Fibroblast of lung (primary cell): ENCODE measurements at regions not wholly inside any gene's neighbourhood (a gene's known extent, or its start where the extent isn't known, plus 50 kb on each side); places are given as distances from the start of the nearest gene placed in this dataset.

Experiments used
- DNase-seq, 2 donors: peaks; one replicate each; pipeline versions ENCODE4 v3.0.0 to v3.0.0-alpha.2; 2010; ENCODE audit warnings: low read depth in 2 of 2
- H2AFZ ChIP-seq: 2 replicates; pipeline ENCODE4 v1.5.1; 2012; ENCODE audit warnings: low read length, control low read depth, inconsistent platforms
- H3K27ac ChIP-seq: 2 replicates; pipeline ENCODE4 v1.5.1; 2011; ENCODE audit warnings: low read length, control low read depth; ENCODE audit not compliant: insufficient read depth
- H3K27me3 ChIP-seq: 2 replicates; pipeline ENCODE4 v1.5.1; 2011; ENCODE audit warnings: mild to moderate bottlenecking, low read length; ENCODE audit not compliant: control insufficient read depth, insufficient read depth
- H3K36me3 ChIP-seq: 2 replicates; pipeline ENCODE4 v1.5.1; 2011; ENCODE audit warnings: low read length; ENCODE audit not compliant: control insufficient read depth, insufficient read depth
- H3K4me1 ChIP-seq: 2 replicates; pipeline ENCODE4 v1.5.1; 2011; ENCODE audit warnings: low read length; ENCODE audit not compliant: control insufficient read depth, insufficient read depth; ENCODE audit errors: extremely low read depth
- H3K4me2 ChIP-seq: 2 replicates; pipeline ENCODE4 v1.5.1; 2011; ENCODE audit warnings: low read length, control low read depth; ENCODE audit not compliant: insufficient read depth; ENCODE audit errors: extremely low read depth
- H3K4me3 ChIP-seq, 4 experiments: fragments of 200-600 bp in 1 of 4; sonication (generic) in 1 of 4; replicated peaks in 1 of 4; 2 replicates each; pipeline ENCODE4 v1.5.1; 2011 to 2016; ENCODE audit warnings: low read length in 4 of 4, low read depth in 3 of 4, mild to moderate bottlenecking in 3 of 4, control low read depth in 2 of 4, inconsistent platforms in 1 of 4, mixed read lengths in 1 of 4; ENCODE audit not compliant: insufficient read depth in 1 of 4; ENCODE audit errors: control extremely low read depth in 1 of 4
- H3K79me2 ChIP-seq: 2 replicates; pipeline ENCODE4 v1.5.1; 2012; ENCODE audit warnings: mild to moderate bottlenecking, low read length, inconsistent platforms; ENCODE audit not compliant: control insufficient read depth, insufficient read depth
- H3K9ac ChIP-seq: 2 replicates; pipeline ENCODE4 v1.5.1; 2011; ENCODE audit warnings: mild to moderate bottlenecking, low read length, control low read depth; ENCODE audit not compliant: insufficient read depth
- H3K9me3 ChIP-seq: 2 replicates; pipeline ENCODE4 v1.5.1; 2012; ENCODE audit warnings: low read depth, low read length; ENCODE audit not compliant: control insufficient read depth, insufficient read depth
- H4K20me1 ChIP-seq: 2 replicates; pipeline ENCODE4 v1.5.1; 2011; ENCODE audit warnings: low read length; ENCODE audit not compliant: control insufficient read depth, insufficient read depth; ENCODE audit errors: extremely low read depth
- CTCF ChIP-seq, 2 donors: IDR thresholded peaks in 1 of 2; conservative IDR thresholded peaks in 1 of 2; 1 replicate in 1 of 2; 2 replicates in 1 of 2; pipeline ENCODE4 v1.5.1; 2011 to 2012; ENCODE audit warnings: low read length in 2 of 2, control low read depth in 1 of 2, inconsistent platforms in 1 of 2, low read depth in 1 of 2, mild to moderate bottlenecking in 1 of 2
- EZH2 ChIP-seq: IDR thresholded peaks from 2 replicates; pipeline ENCODE4 v1.5.1; 2012; ENCODE audit warnings: low read length, control low read depth, mild to moderate bottlenecking; ENCODE audit errors: missing control alignments

GRCh38 chr3:72555714-72556113 lies 292.5 kb downstream of the SHQ1 start:
- Histone ChIP-seq H3K36me3 (no peaks in the 10 kb centered on the region), H3K27me3 (no peaks in the 10 kb centered on the region), H2AFZ (no peak overlapping the region), H3K4me3 (no peak overlapping the region), H3K27ac (no peak overlapping the region), H3K4me1 (no peaks in the 10 kb centered on the region), H3K9ac (no peak overlapping the region), H3K4me2 (no peak overlapping the region), H4K20me1 (no peaks in the 10 kb centered on the region), H3K79me2 (no peaks in the 10 kb centered on the region), H3K9me3 (no peaks in the 10 kb centered on the region)
- no peak for DNase-seq
- TF ChIP-seq EZH2 (no peak), CTCF (conservative IDR thresholded peaks at IDR 0.05 in 1 of 2, IDR thresholded peaks at IDR 0.05 in 1 of 2; ENCODE audit: low read depth in 1 of 2, low read length in 2 of 2) (no peak)

- TF ChIP-seq EZH2 (no peak), CTCF (conservative IDR thresholded peaks at IDR 0.05 in 1 of 2, IDR thresholded peaks at IDR 0.05 in 1 of 2; ENCODE audit: low read depth in 1 of 2, low read length in 2 of 2) (no peak)
- no peak overlapping the region for H3K9ac ChIP-seq
- H3K4me2 ChIP-seq: no peak overlapping the region
- H4K20me1 ChIP-seq: no peaks in the 10 kb centered on the region
- DNase-seq: no peak
- H3K79me2 ChIP-seq: no peaks in the 10 kb centered on the region
- H3K4me1 ChIP-seq: no peaks in the 10 kb centered on the region
- H3K4me3 ChIP-seq: no peak overlapping the region
- no peaks in the 10 kb centered on the region for H3K36me3 ChIP-seq
- no peaks in the 10 kb centered on the region for H3K27me3 ChIP-seq
- H2AFZ ChIP-seq: no peak overlapping the region
- H3K9me3 ChIP-seq: no peaks in the 10 kb centered on the region
- H3K27ac ChIP-seq: no peak overlapping the region
Measured at GRCh38 chr3:72554689-72555088, 293.6 kb downstream of the SHQ1 start.

- Histone ChIP-seq H2AFZ (no peak overlapping the region), H3K9me3 (no peaks in the 10 kb centered on the region), H3K9ac (no peak overlapping the region), H4K20me1 (no peaks in the 10 kb centered on the region), H3K27me3 (no peaks in the 10 kb centered on the region), H3K79me2 (no peaks in the 10 kb centered on the region), H3K27ac (no peak overlapping the region), H3K36me3 (no peaks in the 10 kb centered on the region), H3K4me3 (no peak overlapping the region), H3K4me2 (no peak overlapping the region), H3K4me1 (no peaks in the 10 kb centered on the region)
- TF ChIP-seq EZH2 (no peak), CTCF (conservative IDR thresholded peaks at IDR 0.05 in 1 of 2, IDR thresholded peaks at IDR 0.05 in 1 of 2; ENCODE audit: low read depth in 1 of 2, low read length in 2 of 2) (no peak)
- DNase-seq: no peak
Measured at GRCh38 chr3:72553298-72553697, 294.9 kb downstream of the SHQ1 start.
